B cell (primary cell): ENCODE measurements at regions not wholly inside any gene's neighbourhood (a gene's known extent, or its start where the extent isn't known, plus 50 kb on each side); places are given as distances from the start of the nearest gene placed in this dataset.

Experiments
- ATAC-seq: fragments of 200-7000 bp; cut with Tn5 transposase; one replicate; pipeline ENCODE4 v1.10.0; 2021; ENCODE audit warnings: low read depth, mild to moderate bottlenecking, moderate number of reproducible peaks, moderate library complexity
- CTCF ChIA-PET: fragments of 350-600 bp; sonication (Branson Sonifier 250); formaldehyde crosslinking; loops from one replicate; lab custom pipeline; 2021; ENCODE audit warnings: antibody characterized with exemption, inconsistent platforms; lab: Charles Lee
- POLR2A ChIA-PET: fragments of 350-600 bp; sonication (Branson Sonifier 250); formaldehyde crosslinking; loops from one replicate; lab custom pipeline; 2021; ENCODE audit warnings: antibody characterized with exemption; lab: Charles Lee
- DNase-seq: peaks from one replicate; pipeline ENCODE4 v3.0.0; 2013
- H2AFZ ChIP-seq: 2 replicates; pipeline ENCODE4 v1.6.1; 2012; ENCODE audit warnings: mild to moderate bottlenecking, low read depth, low read length; ENCODE audit not compliant: insufficient read depth, poor library complexity, severe bottlenecking
- H3K27ac ChIP-seq, 2 donors: 1 replicate in 1 of 2; 2 replicates in 1 of 2; pipeline ENCODE4 v1.5.1; 2012 to 2013; ENCODE audit warnings: low read length in 2 of 2, mild to moderate bottlenecking in 2 of 2, moderate library complexity in 1 of 2
- H3K27me3 ChIP-seq, 4 experiments: fragments of 200-600 bp in 1 of 4; sonication (generic) in 1 of 4; replicated peaks in 1 of 4; 1 replicate in 2 of 4; 2 replicates in 2 of 4; pipeline versions ENCODE4 v1.6.1 to v1.7.0; 2013 to 2016; ENCODE audit warnings: low read length in 3 of 4, mild to moderate bottlenecking in 2 of 4, mixed read lengths in 1 of 4, moderate library complexity in 1 of 4; ENCODE audit not compliant: insufficient read depth in 4 of 4, control insufficient read depth in 3 of 4; ENCODE audit errors: control extremely low read depth in 1 of 4
- H3K36me3 ChIP-seq, 2 experiments: replicated peaks in 1 of 2; 1 replicate in 1 of 2; 2 replicates in 1 of 2; pipeline versions ENCODE4 v1.6.1 to v1.7.1; 2013; ENCODE audit warnings: low read length in 1 of 2; ENCODE audit not compliant: insufficient read depth in 2 of 2, control insufficient read depth in 1 of 2; ENCODE audit errors: control extremely low read depth in 1 of 2, extremely low read depth in 1 of 2
- H3K4me1 ChIP-seq, 2 donors: fragments of 200-600 bp in 1 of 2; sonication (generic) in 1 of 2; 1 replicate in 1 of 2; 2 replicates in 1 of 2; pipeline versions ENCODE4 v1.5.1 to v1.6.1; 2013 to 2017; ENCODE audit warnings: low read length in 2 of 2; ENCODE audit not compliant: control insufficient read depth in 2 of 2, insufficient read depth in 2 of 2
- H3K4me2 ChIP-seq: replicated peaks from 2 replicates; pipeline ENCODE3; 2012; ENCODE audit warnings: mild to moderate bottlenecking, low read depth, low read length; ENCODE audit not compliant: poor library complexity, severe bottlenecking
- H3K4me3 ChIP-seq, 5 experiments: fragments of 200-600 bp in 1 of 5; sonication (generic) in 1 of 5; 1 replicate in 3 of 5; 2 replicates in 2 of 5; pipeline versions ENCODE4 v1.5.1 to v1.7.0; 2011 to 2016; ENCODE audit warnings: low read length in 4 of 5, mild to moderate bottlenecking in 4 of 5, low read depth in 2 of 5, control low read depth in 1 of 5, moderate library complexity in 1 of 5; ENCODE audit not compliant: insufficient read depth in 1 of 5; ENCODE audit errors: control extremely low read depth in 1 of 5, extremely low read depth in 1 of 5
- H3K79me2 ChIP-seq: fragments of 200-600 bp; sonication (generic); one replicate; pipeline ENCODE4 v1.6.0; 2016; ENCODE audit warnings: low read length; ENCODE audit not compliant: control insufficient read depth, insufficient read depth
- H3K9ac ChIP-seq: fragments of 200-600 bp; sonication (generic); 2 replicates; pipeline ENCODE4 v1.6.1; 2017; ENCODE audit warnings: mild to moderate bottlenecking, low read length, moderate library complexity
- H3K9me3 ChIP-seq, 3 donors: one replicate each; pipeline versions ENCODE4 v1.6.1 to v1.7.1; 2013; ENCODE audit warnings: low read length in 2 of 3; ENCODE audit not compliant: control insufficient read depth in 2 of 3, insufficient read depth in 1 of 3; ENCODE audit errors: control extremely low read depth in 1 of 3
- H4K20me1 ChIP-seq: 2 replicates; pipeline ENCODE4 v1.6.0; 2012; ENCODE audit warnings: mild to moderate bottlenecking, low read length; ENCODE audit not compliant: insufficient read depth, control insufficient read depth, poor library complexity, severe bottlenecking
- H3K27ac Mint-ChIP-seq: one replicate; pipeline ENCODE4 v1.8.0; 2021; ENCODE audit warnings: mixed read lengths
- H3K27me3 Mint-ChIP-seq: one replicate; pipeline ENCODE4 v1.8.0; 2021; ENCODE audit warnings: mixed read lengths
- H3K4me1 Mint-ChIP-seq: one replicate; pipeline ENCODE4 v1.8.0; 2021; ENCODE audit warnings: mixed read lengths
- H3K4me3 Mint-ChIP-seq: one replicate; pipeline ENCODE4 v1.8.0; 2021; ENCODE audit warnings: mixed read lengths
- H3K9me3 Mint-ChIP-seq: one replicate; pipeline ENCODE4 v1.8.0; 2022; ENCODE audit warnings: mixed read lengths; ENCODE audit not compliant: insufficient read depth
- EZH2 ChIP-seq: IDR thresholded peaks from 2 replicates; pipeline ENCODE4 v1.6.1; 2012; ENCODE audit warnings: borderline replicate concordance, low read depth, mild to moderate bottlenecking, moderate library complexity, low read length; ENCODE audit not compliant: insufficient read depth, poor library complexity, severe bottlenecking
- WGBS: methylation state at CpG from one replicate; pipeline ENCODE4 v1.1.5; 2013; ENCODE audit warnings: missing lambda C conversion rate; ENCODE audit not compliant: insufficient coverage; 5-methylcytosine and 5-hydroxymethylcytosine counted together
- intact Hi-C: fragments of 100-400 bp; cut with micrococcal nuclease; formaldehyde crosslinking; loops from one replicate; pipeline ENCODE4 v1.10.0; 2022
- TF ChIP-seq, protein P1 (sequence below): fragments of 200-600 bp; IDR thresholded peaks from one replicate; pipeline ENCODE4 v1.8.0; 2022; ENCODE audit warnings: antibody characterized with exemption, mild to moderate bottlenecking

GRCh38 chr2:219851169-219851568 is 223.7 kb downstream of the SLC4A3 start:
- Histone ChIP-seq H3K36me3 (no peaks in the 10 kb centered on the region), H3K27ac (no peak overlapping the region), H3K4me3 (no peak overlapping the region), H3K4me2 (no peak overlapping the region), H3K4me1 (no peaks in the 10 kb centered on the region), H3K9me3 (no peaks in the 10 kb centered on the region), H4K20me1 (no peaks in the 10 kb centered on the region), H2AFZ (no peak overlapping the region), H3K79me2 (no peaks in the 10 kb centered on the region), H3K9ac (no peak overlapping the region), H3K27me3 (peaks cover 0 to 3% (median 0%) of the 10 kb centered on the region in 4 experiments)
- intact Hi-C loops, result no loop called here
- DNase-seq, result no peak
- Mint-ChIP-seq H3K4me3 (no peak overlapping the region), H3K9me3 (no peaks in the 10 kb centered on the region), H3K27me3 (peaks cover 18% of the 10 kb centered on the region), H3K27ac (no peak overlapping the region), H3K4me1 (no peaks in the 10 kb centered on the region)
- ChIA-PET CTCF (no interaction called here), POLR2A (no interaction called here)
- ATAC-seq, result no peak
- no CpG with 5 or more reads among the region's 6 CpGs for WGBS
- TF ChIP-seq EZH2, result no peak
- TF ChIP-seq, protein P1, sequence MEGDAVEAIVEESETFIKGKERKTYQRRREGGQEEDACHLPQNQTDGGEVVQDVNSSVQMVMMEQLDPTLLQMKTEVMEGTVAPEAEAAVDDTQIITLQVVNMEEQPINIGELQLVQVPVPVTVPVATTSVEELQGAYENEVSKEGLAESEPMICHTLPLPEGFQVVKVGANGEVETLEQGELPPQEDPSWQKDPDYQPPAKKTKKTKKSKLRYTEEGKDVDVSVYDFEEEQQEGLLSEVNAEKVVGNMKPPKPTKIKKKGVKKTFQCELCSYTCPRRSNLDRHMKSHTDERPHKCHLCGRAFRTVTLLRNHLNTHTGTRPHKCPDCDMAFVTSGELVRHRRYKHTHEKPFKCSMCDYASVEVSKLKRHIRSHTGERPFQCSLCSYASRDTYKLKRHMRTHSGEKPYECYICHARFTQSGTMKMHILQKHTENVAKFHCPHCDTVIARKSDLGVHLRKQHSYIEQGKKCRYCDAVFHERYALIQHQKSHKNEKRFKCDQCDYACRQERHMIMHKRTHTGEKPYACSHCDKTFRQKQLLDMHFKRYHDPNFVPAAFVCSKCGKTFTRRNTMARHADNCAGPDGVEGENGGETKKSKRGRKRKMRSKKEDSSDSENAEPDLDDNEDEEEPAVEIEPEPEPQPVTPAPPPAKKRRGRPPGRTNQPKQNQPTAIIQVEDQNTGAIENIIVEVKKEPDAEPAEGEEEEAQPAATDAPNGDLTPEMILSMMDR, result no peak

DNA sequence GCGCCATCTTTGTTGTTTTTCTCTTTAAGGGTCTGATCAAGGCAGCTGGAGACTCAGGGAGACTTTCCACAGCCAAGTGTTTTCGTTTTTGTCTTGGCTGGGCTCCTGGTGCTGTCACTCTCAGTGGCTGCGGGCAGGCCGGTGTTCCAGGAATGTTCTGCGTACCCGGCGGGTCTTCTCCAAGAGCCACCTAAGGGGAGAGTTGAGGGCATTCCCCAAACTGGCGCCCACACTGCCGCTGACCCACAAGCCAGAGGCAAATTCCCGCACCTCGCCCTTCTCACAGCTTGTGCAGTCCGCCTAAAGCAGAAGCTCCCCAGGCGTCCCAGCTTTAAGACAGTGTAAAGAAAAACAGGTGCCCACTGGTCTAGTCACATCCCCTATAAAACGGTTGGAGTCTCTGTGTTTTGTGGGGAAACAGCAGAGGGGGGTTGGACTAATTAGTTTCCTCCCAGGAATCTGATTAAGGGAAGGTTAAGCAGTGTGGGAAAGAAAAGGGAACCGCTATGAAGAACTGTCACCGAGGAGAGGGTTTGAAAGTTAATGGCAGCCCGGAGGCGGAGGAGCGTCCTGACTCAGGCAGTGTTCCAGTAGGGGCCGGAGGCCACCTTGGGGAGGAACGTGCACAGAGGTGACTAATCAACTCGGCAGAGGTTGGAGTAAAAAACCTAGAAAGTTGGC is 224.5 kb downstream of the SLC4A3 start:
- H3K27me3 Mint-ChIP-seq, result peaks cover 18% of the 10 kb centered on the region
- Histone ChIP-seq H3K27ac (no peak overlapping the region), H3K4me3 (no peak overlapping the region), H3K4me2 (no peak overlapping the region), H3K36me3 (no peaks in the 10 kb centered on the region), H2AFZ (no peak overlapping the region), H4K20me1 (no peaks in the 10 kb centered on the region), H3K27me3 (peaks cover 0 to 3% (median 0%) of the 10 kb centered on the region in 4 experiments), H3K9ac (no peak overlapping the region), H3K79me2 (no peaks in the 10 kb centered on the region), H3K9me3 (peaks cover 0 to 3% (median 0%) of the 10 kb centered on the region in 3 donors), H3K4me1 (no peaks in the 10 kb centered on the region)
- no peak for DNase-seq
- ChIA-PET CTCF (no interaction called here), POLR2A (no interaction called here)
- H3K4me3 Mint-ChIP-seq, result no peak overlapping the region
- ATAC-seq, result no peak
- H3K4me1 Mint-ChIP-seq, result no peaks in the 10 kb centered on the region
- TF ChIP-seq EZH2, result no peak
- TF ChIP-seq, protein P1, result no peak
- intact Hi-C loops, result no loop called here
- WGBS, result 56% methylated on average over 21 of the region's 22 CpGs
- no peak overlapping the region for H3K27ac Mint-ChIP-seq
- no peaks in the 10 kb centered on the region for H3K9me3 Mint-ChIP-seq
